ENCODE measurements at regions not wholly inside any gene's neighbourhood (a gene's known extent, or its start where the extent isn't known, plus 50 kb on each side); places are given as distances from the start of the nearest gene placed in this dataset.

GRCh38 chr3:160088492-160089137 lies 100.0 kb downstream of the IL12A start:
- no peaks in the 10 kb centered on the region for H3K9me3 ChIP-seq
- H3K27me3 ChIP-seq (ENCODE audit: low read depth), result no peaks in the 10 kb centered on the region
- ATAC-seq (no peak), DNase-seq (no peak)
- H3K4me3 ChIP-seq, result no peak overlapping the region
- no peaks in the 10 kb centered on the region for H3K4me1 ChIP-seq
- H3K36me3 ChIP-seq, result no peaks in the 10 kb centered on the region
- intact Hi-C loops (cut with DNase I), result no loop called here
- no peak for TF ChIP-seq CTCF (IDR thresholded peaks at IDR 0.05)
- no peak overlapping the region for H3K27ac ChIP-seq

GRCh38 chr3:160090653-160091052 lies 102.0 kb downstream of the IL12A start:
- no peak overlapping the region for H3K4me3 ChIP-seq
- no peak for ATAC-seq

GRCh38 chr3:160091441-160091840 lies 102.8 kb downstream of the IL12A start:
- H3K4me1 ChIP-seq, result no peaks in the 10 kb centered on the region
- H3K4me3 ChIP-seq, result no peak overlapping the region
- intact Hi-C loops (cut with DNase I), result no loop called here
- no peak for ATAC-seq
- no peaks in the 10 kb centered on the region for H3K27me3 ChIP-seq (ENCODE audit: low read depth)
- TF ChIP-seq CTCF (IDR thresholded peaks at IDR 0.05), result no peak
- no peaks in the 10 kb centered on the region for H3K9me3 ChIP-seq
- no peak for DNase-seq
- H3K36me3 ChIP-seq, result no peaks in the 10 kb centered on the region
- H3K27ac ChIP-seq, result no peak overlapping the region

More at GRCh38 chr3:160090653-160091052, 102.0 kb downstream of the IL12A start:
- no peak for DNase-seq
- Histone ChIP-seq H3K27ac (no peak overlapping the region), H3K27me3 (ENCODE audit: low read depth) (no peaks in the 10 kb centered on the region), H3K4me1 (no peaks in the 10 kb centered on the region), H3K9me3 (no peaks in the 10 kb centered on the region), H3K36me3 (no peaks in the 10 kb centered on the region)
- no peak for TF ChIP-seq CTCF (IDR thresholded peaks at IDR 0.05)
- intact Hi-C loops (cut with DNase I), result no loop called here

- H3K9me3 ChIP-seq, result no peaks in the 10 kb centered on the region
These were observed 104.1 kb downstream of the IL12A start for GRCh38 chr3:160092760-160093159.

GRCh38 chr3:160094562-160094961 lies 105.9 kb downstream of the IL12A start:
- ATAC-seq, result no peak
- DNase-seq, result no peak
- H3K27ac ChIP-seq, result no peak overlapping the region
- peaks cover 6% of the 10 kb centered on the region for H3K4me1 ChIP-seq
- no peak for TF ChIP-seq CTCF (IDR thresholded peaks at IDR 0.05)
- no peaks in the 10 kb centered on the region for H3K9me3 ChIP-seq
- H3K27me3 ChIP-seq (ENCODE audit: low read depth), result no peaks in the 10 kb centered on the region
- intact Hi-C loops (cut with DNase I), result no loop called here
- H3K4me3 ChIP-seq, result no peak overlapping the region
- no peaks in the 10 kb centered on the region for H3K36me3 ChIP-seq

More at GRCh38 chr3:160092760-160093159, 104.1 kb downstream of the IL12A start:
- TF ChIP-seq CTCF (IDR thresholded peaks at IDR 0.05), result no peak
- Histone ChIP-seq H3K36me3 (no peaks in the 10 kb centered on the region), H3K4me1 (peaks cover 6% of the 10 kb centered on the region), H3K27ac (no peak overlapping the region), H3K4me3 (no peak overlapping the region), H3K27me3 (ENCODE audit: low read depth) (no peaks in the 10 kb centered on the region)
- DNase-seq (no peak), ATAC-seq (no peak)
- intact Hi-C loops (cut with DNase I), result no loop called here

All from lower lobe of right lung (tissue), 2 donors.